ENCODE measurements at regions not wholly inside any gene's neighbourhood (a gene's known extent, or its start where the extent isn't known, plus 50 kb on each side); places are given as distances from the start of the nearest gene placed in this dataset.
"Not testable (repeated sequence)": the region's sequence is repeated elsewhere in the genome, so short reads cannot be mapped to it uniquely, and the experiment has no call there.

- no peak for DNase-seq (ENCODE audit: low read depth, low spot score)
These were observed 798.3 kb downstream of the FAT4 start for GRCh38 chr4:126113058-126113457.

GRCh38 chr4:126123611-126124325, 809.0 kb downstream of the FAT4 start:
- DNase-seq (ENCODE audit: low read depth, low spot score): no peak

- no peak for DNase-seq (ENCODE audit: low read depth, low spot score)
These were observed 810.1 kb downstream of the FAT4 start for GRCh38 chr4:126124818-126125217.

- DNase-seq (ENCODE audit: low read depth, low spot score): no peak
These were observed 815.5 kb downstream of the FAT4 start for GRCh38 chr4:126130215-126130614.

GRCh38 chr4:126136922-126137781, 822.4 kb downstream of the FAT4 start:
- DNase-seq (ENCODE audit: low read depth, low spot score): no peak

GRCh38 chr4:126137782-126138170, 823.0 kb downstream of the FAT4 start:
- no peak for DNase-seq (ENCODE audit: low read depth, low spot score)

- DNase-seq (ENCODE audit: low read depth, low spot score): no peak
These were observed 829.9 kb downstream of the FAT4 start for GRCh38 chr4:126144543-126145237.

- DNase-seq (ENCODE audit: low read depth, low spot score): no peak
These were observed 853.7 kb downstream of the FAT4 start for GRCh38 chr4:126168484-126168883.

- no peak for DNase-seq (ENCODE audit: low read depth, low spot score)
These were observed 857.4 kb downstream of the FAT4 start for GRCh38 chr4:126172126-126172525.

GRCh38 chr4:126174627-126175026, 859.9 kb downstream of the FAT4 start:
- no peak for DNase-seq (ENCODE audit: low read depth, low spot score)

GRCh38 chr4:126180642-126181041, 865.9 kb downstream of the FAT4 start:
- no peak for DNase-seq (ENCODE audit: low read depth, low spot score)

- no peak for DNase-seq (ENCODE audit: low read depth, low spot score)
These were observed 867.6 kb downstream of the FAT4 start for GRCh38 chr4:126182336-126182735.

- no peak for DNase-seq (ENCODE audit: low read depth, low spot score)
These were observed 868.0 kb downstream of the FAT4 start for GRCh38 chr4:126182786-126183185.

GRCh38 chr4:126183206-126183605, 868.5 kb downstream of the FAT4 start:
- DNase-seq (ENCODE audit: low read depth, low spot score): no peak

GRCh38 chr4:126191536-126191935, 876.8 kb downstream of the FAT4 start:
- DNase-seq (ENCODE audit: low read depth, low spot score): no peak

- DNase-seq (ENCODE audit: low read depth, low spot score): no peak
These were observed 877.8 kb downstream of the FAT4 start for GRCh38 chr4:126192506-126192905.

- not testable (repeated sequence) for DNase-seq (ENCODE audit: low read depth, low spot score)
These were observed 886.7 kb downstream of the FAT4 start for GRCh38 chr4:126201251-126202138.

GRCh38 chr4:126202226-126202625, 887.5 kb downstream of the FAT4 start:
- DNase-seq (ENCODE audit: low read depth, low spot score): no peak

- no peak for DNase-seq (ENCODE audit: low read depth, low spot score)
These were observed 893.2 kb downstream of the FAT4 start for GRCh38 chr4:126207910-126208309.

GRCh38 chr4:126209147-126209546, 894.4 kb downstream of the FAT4 start:
- DNase-seq (ENCODE audit: low read depth, low spot score): no peak

- DNase-seq (ENCODE audit: low read depth, low spot score): no peak
These were observed 899.2 kb downstream of the FAT4 start for GRCh38 chr4:126213996-126214395.
